Parathyroid adenoma (tissue), 2 donors: ENCODE measurements at regions not wholly inside any gene's neighbourhood (a gene's known extent, or its start where the extent isn't known, plus 50 kb on each side); places are given as distances from the start of the nearest gene placed in this dataset.

Experiments
- H2AFZ ChIP-seq: fragments of 300-600 bp; sonication (generic); one replicate; pipeline ENCODE4 v1.7.0; 2017; ENCODE audit warnings: antibody characterized with exemption, mild to moderate bottlenecking
- H3K27ac ChIP-seq: fragments of 300-600 bp; sonication (generic); one replicate; pipeline ENCODE4 v1.7.0; 2017
- H3K27me3 ChIP-seq: fragments of 300-600 bp; sonication (generic); one replicate; pipeline ENCODE4 v1.7.0; 2017; ENCODE audit warnings: low read length; ENCODE audit not compliant: control insufficient read depth, insufficient read depth
- H3K36me3 ChIP-seq: fragments of 300-600 bp; sonication (generic); one replicate; pipeline ENCODE4 v1.7.0; 2017; ENCODE audit warnings: low read length; ENCODE audit not compliant: control insufficient read depth, insufficient read depth
- H3K4me1 ChIP-seq: fragments of 300-600 bp; sonication (generic); one replicate; pipeline ENCODE4 v1.7.0; 2017; ENCODE audit warnings: control low read depth
- H3K4me2 ChIP-seq: fragments of 300-600 bp; sonication (generic); one replicate; pipeline ENCODE4 v1.7.0; 2017; ENCODE audit warnings: low read length
- H3K4me3 ChIP-seq: fragments of 300-600 bp; sonication (generic); one replicate; pipeline ENCODE4 v1.7.0; 2017; ENCODE audit warnings: low read depth, low read length
- H3K79me2 ChIP-seq: fragments of 300-600 bp; sonication (generic); one replicate; pipeline ENCODE4 v1.7.0; 2017; ENCODE audit warnings: control low read depth
- H3K9ac ChIP-seq: fragments of 300-600 bp; sonication (generic); one replicate; pipeline ENCODE4 v1.7.0; 2017; ENCODE audit warnings: mild to moderate bottlenecking
- H3K9me3 ChIP-seq: fragments of 300-600 bp; sonication (generic); one replicate; pipeline ENCODE4 v1.7.0; 2017; ENCODE audit warnings: low read length; ENCODE audit not compliant: control insufficient read depth
- TF ChIP-seq, protein P1 (sequence below): fragments of 300-600 bp; sonication (generic); IDR thresholded peaks from one replicate; pipeline ENCODE4 v1.7.0; 2017; ENCODE audit warnings: antibody characterized with exemption, mild to moderate bottlenecking
- donor health status: primary hyperparathyroidism.

DNA sequence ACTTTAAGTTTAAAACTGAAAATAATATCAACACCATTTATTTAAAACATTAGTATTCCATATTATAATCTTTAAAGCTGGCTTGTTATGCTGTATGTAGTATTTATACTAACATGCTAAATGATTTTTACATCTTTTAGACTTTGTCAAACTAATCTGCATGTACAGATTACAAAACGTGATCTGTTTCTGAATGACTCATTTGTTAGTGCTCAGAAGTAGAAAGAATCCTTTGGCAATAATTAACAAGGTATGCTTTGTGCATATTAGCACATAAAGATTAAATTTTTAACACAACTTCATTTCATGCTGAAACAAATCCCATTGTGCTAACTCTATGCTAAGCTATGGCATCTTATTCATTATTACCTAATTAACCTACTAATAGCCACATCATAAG is 242.4 kb downstream of the BARHL2 start:
- Histone ChIP-seq H3K4me2 (no peak overlapping the region), H3K79me2 (no peaks in the 10 kb centered on the region), H3K9me3 (no peaks in the 10 kb centered on the region), H2AFZ (no peak overlapping the region), H3K9ac (no peak overlapping the region), H3K36me3 (no peaks in the 10 kb centered on the region), H3K4me1 (no peaks in the 10 kb centered on the region), H3K27ac (no peak overlapping the region), H3K27me3 (no peaks in the 10 kb centered on the region), H3K4me3 (no peak overlapping the region)
- TF ChIP-seq, protein P1, sequence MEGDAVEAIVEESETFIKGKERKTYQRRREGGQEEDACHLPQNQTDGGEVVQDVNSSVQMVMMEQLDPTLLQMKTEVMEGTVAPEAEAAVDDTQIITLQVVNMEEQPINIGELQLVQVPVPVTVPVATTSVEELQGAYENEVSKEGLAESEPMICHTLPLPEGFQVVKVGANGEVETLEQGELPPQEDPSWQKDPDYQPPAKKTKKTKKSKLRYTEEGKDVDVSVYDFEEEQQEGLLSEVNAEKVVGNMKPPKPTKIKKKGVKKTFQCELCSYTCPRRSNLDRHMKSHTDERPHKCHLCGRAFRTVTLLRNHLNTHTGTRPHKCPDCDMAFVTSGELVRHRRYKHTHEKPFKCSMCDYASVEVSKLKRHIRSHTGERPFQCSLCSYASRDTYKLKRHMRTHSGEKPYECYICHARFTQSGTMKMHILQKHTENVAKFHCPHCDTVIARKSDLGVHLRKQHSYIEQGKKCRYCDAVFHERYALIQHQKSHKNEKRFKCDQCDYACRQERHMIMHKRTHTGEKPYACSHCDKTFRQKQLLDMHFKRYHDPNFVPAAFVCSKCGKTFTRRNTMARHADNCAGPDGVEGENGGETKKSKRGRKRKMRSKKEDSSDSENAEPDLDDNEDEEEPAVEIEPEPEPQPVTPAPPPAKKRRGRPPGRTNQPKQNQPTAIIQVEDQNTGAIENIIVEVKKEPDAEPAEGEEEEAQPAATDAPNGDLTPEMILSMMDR = no peak

DNA sequence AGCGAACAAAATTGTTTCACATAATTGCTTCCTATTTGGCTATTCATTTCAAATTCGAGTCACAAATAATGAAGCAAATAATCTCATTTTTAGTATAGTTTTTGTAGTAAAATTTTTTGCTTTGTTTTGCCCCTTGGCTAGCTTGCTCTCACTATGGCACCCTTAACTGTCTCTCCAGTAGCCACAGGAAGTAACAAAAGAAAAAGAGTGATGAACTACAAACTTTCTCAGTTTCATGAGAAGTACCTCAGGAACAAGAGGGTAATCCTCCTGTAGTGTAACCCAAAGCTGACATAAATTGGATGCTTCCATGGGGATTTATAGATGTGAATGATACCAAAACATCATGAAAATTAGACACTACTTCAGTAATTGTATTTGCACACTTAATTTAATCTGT is 242.9 kb downstream of the BARHL2 start:
- H3K4me2 ChIP-seq = no peak overlapping the region
- TF ChIP-seq, protein P1 = no peak
- no peaks in the 10 kb centered on the region for H3K79me2 ChIP-seq
- H3K9me3 ChIP-seq = no peaks in the 10 kb centered on the region
- no peak overlapping the region for H3K4me3 ChIP-seq
- no peak overlapping the region for H3K27ac ChIP-seq
- H3K9ac ChIP-seq = no peak overlapping the region
- no peaks in the 10 kb centered on the region for H3K4me1 ChIP-seq
- no peaks in the 10 kb centered on the region for H3K36me3 ChIP-seq
- H2AFZ ChIP-seq = no peak overlapping the region
- no peaks in the 10 kb centered on the region for H3K27me3 ChIP-seq

- Histone ChIP-seq H3K4me3 (no peak overlapping the region), H3K79me2 (no peaks in the 10 kb centered on the region), H2AFZ (no peak overlapping the region), H3K27ac (no peak overlapping the region), H3K9me3 (no peaks in the 10 kb centered on the region), H3K4me1 (no peaks in the 10 kb centered on the region), H3K4me2 (no peak overlapping the region), H3K27me3 (no peaks in the 10 kb centered on the region), H3K9ac (no peak overlapping the region), H3K36me3 (no peaks in the 10 kb centered on the region)
- TF ChIP-seq, protein P1 = no peak
Measured at GRCh38 chr1:90472775-90473174, 244.3 kb downstream of the BARHL2 start.

GRCh38 chr1:90459570-90459969 is 257.5 kb downstream of the BARHL2 start:
- Histone ChIP-seq H3K79me2 (no peaks in the 10 kb centered on the region), H3K4me1 (no peaks in the 10 kb centered on the region), H3K36me3 (no peaks in the 10 kb centered on the region), H3K27me3 (no peaks in the 10 kb centered on the region), H3K9ac (no peak overlapping the region), H3K27ac (no peak overlapping the region), H3K4me3 (no peak overlapping the region), H3K9me3 (no peaks in the 10 kb centered on the region), H3K4me2 (no peak overlapping the region), H2AFZ (no peak overlapping the region)
- TF ChIP-seq, protein P1 = no peak

DNA sequence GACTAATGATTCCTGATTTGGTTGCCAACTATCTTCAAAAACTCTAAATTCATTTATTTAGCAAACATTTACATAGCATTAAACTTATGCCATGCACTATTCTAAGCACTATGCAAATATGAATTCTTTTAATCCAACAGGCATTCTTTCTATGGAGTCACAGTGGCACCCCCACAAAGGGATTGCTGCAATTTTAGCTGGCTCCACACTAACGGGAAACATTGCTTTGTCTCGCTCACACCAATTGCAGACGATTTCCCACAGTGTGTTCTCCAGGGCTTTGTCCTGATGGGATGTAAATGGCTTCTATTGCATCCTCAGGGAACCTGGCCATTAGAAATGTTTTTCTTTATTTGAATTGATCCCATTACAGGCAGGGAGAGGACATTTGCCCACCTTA is 259.1 kb downstream of the BARHL2 start:
- Histone ChIP-seq H3K4me2 (no peak overlapping the region), H3K9ac (no peak overlapping the region), H3K27ac (no peak overlapping the region), H3K4me3 (no peak overlapping the region), H3K79me2 (no peaks in the 10 kb centered on the region), H2AFZ (no peak overlapping the region), H3K9me3 (no peaks in the 10 kb centered on the region), H3K27me3 (no peaks in the 10 kb centered on the region), H3K4me1 (no peaks in the 10 kb centered on the region), H3K36me3 (no peaks in the 10 kb centered on the region)
- TF ChIP-seq, protein P1 = no peak
